IPS DF 6.9 (cell line): ENCODE measurements at regions not wholly inside any gene's neighbourhood (a gene's known extent, or its start where the extent isn't known, plus 50 kb on each side); places are given as distances from the start of the nearest gene placed in this dataset.

Experiments
- DNase-seq: peaks from one replicate; pipeline ENCODE4 v3.0.0-alpha.2; 2013; ENCODE audit warnings: low read depth, low spot score
- H3K27ac ChIP-seq: one replicate; pipeline ENCODE4 v1.5.1; 2013; ENCODE audit warnings: low read length, control low read depth
- H3K27me3 ChIP-seq: 2 replicates; pipeline ENCODE4 v1.6.1; 2013; ENCODE audit warnings: mild to moderate bottlenecking, low read length; ENCODE audit not compliant: control insufficient read depth, insufficient read depth
- H3K36me3 ChIP-seq: 2 replicates; pipeline ENCODE4 v1.6.1; 2013; ENCODE audit warnings: low read length; ENCODE audit not compliant: control insufficient read depth, insufficient read depth
- H3K4me1 ChIP-seq: 2 replicates; pipeline ENCODE4 v1.6.1; 2013; ENCODE audit warnings: low read length; ENCODE audit not compliant: control insufficient read depth, insufficient read depth
- H3K4me3 ChIP-seq: 2 replicates; pipeline ENCODE4 v1.5.1; 2013; ENCODE audit warnings: mild to moderate bottlenecking, low read length
- H3K9me3 ChIP-seq: 2 replicates; pipeline ENCODE4 v1.6.1; 2013; ENCODE audit warnings: low read length, inconsistent platforms; ENCODE audit not compliant: control insufficient read depth, insufficient read depth
- WGBS: extraction: QIAGEN DNeasy Blood & Tissue Kit; methylation state at CpG from one replicate; pipeline ENCODE4 v1.1.7; 2013; ENCODE audit warnings: mixed read lengths, missing lambda C conversion rate; ENCODE audit not compliant: insufficient read length, insufficient coverage; 5-methylcytosine and 5-hydroxymethylcytosine counted together

DNA sequence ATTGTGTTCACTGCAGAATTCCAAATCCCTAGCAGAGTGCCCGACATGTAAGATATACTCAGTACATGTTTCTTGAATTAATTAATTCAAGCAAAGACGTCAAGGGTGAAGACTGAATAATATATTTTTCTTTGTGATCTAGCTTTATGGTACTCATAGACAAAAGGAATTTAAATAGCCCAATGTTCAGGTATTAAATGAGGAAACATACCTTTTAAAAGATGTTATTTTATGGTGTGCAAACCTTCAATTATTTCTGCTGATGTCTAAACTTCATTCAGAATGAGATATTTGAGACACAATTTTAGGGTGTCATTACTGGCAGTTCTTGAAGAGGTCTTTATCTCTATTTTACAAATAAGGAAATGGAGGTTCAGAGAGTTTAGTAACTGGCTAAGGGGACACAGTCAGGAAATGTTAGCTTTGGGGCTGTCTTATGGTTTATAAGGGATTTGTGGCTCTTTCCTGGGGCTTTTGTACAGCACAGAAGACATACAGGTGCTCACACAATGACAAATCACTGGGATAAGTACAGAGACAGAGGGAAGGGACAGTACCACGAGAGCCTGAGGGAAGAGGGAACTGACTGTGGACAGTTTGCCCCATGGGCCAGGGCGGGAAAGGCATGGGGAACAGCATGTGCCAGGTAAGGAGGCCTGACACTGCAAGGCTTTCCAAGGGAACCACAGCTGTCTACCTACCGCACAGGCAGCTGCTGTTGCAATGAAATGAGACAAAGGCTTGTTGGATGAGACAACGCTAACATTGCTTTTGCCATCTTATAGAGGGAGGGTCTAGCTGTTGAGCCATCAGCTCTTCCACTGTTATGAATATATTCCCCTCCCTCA is 155.3 kb downstream of the DDX1 start:
- Histone ChIP-seq H3K4me1 (peaks cover 13% of the 10 kb centered on the region; the same call in 1 of the 2 replicates), H3K4me3 (no peak overlapping the region), H3K27me3 (no peaks in the 10 kb centered on the region), H3K9me3 (no peaks in the 10 kb centered on the region), H3K36me3 (no peaks in the 10 kb centered on the region), H3K27ac (no peak overlapping the region)
- WGBS, result no CpG with 5 or more reads among the region's 6 CpGs
- no peak for DNase-seq

DNA sequence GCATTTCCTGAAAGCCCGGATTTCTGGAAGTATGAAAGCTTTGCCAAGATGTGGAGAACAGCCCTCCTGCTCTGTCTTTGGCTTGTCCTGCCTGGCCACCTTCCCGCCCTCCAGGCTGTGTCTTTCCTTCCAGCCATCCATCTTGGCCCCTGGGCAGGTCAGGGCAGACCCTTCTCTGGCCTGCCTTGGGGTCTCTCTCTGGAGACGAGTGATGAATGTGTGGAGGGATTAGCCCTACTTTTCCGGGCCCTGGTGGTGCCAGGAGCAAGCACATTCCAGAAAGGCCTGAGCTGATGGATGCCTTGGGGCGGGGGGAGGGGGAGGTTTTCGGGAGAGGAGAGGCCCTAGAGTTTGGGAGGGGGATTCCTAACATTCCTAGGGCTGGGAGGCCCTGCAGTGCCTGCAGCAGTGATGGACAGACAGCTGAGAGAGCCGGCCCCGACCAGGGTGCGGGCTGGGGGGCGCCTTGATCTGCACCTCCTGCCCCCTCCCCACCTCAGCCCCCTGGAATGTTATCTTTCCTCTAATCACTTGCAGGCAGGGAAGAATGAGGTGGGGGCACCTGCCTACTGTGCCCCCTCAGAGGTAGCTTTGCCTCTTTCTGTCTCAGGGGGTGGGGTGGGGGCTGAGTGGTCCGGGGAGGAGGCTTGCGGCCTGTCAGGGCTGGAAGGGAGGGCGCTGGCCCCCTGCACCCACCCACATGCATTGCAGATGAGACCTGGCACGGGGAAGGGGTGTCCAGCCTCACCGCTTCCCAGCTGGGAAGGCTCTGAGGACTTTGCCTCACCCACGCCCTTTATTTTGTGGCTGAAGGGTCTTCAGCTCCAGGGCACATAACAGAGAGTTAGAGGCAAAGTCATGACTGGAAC is 156.2 kb downstream of the DDX1 start:
- no peak overlapping the region for H3K27ac ChIP-seq
- no peaks in the 10 kb centered on the region for H3K27me3 ChIP-seq
- no CpG with 5 or more reads among the region's 16 CpGs for WGBS
- H3K4me1 ChIP-seq, result peaks cover 13% of the 10 kb centered on the region; the same call in 1 of the 2 replicates
- DNase-seq, result peak; percentile 48
- H3K36me3 ChIP-seq, result no peaks in the 10 kb centered on the region
- no peak overlapping the region for H3K4me3 ChIP-seq
- no peaks in the 10 kb centered on the region for H3K9me3 ChIP-seq

GRCh38 chr2:15748736-15749323 is 157.2 kb downstream of the DDX1 start:
- no peaks in the 10 kb centered on the region for H3K9me3 ChIP-seq
- DNase-seq, result peak; percentile 64
- no peaks in the 10 kb centered on the region for H3K36me3 ChIP-seq
- peaks cover 13% of the 10 kb centered on the region; the same call in 1 of the 2 replicates for H3K4me1 ChIP-seq
- H3K27ac ChIP-seq, result no peak overlapping the region
- H3K4me3 ChIP-seq, result no peak overlapping the region
- no peaks in the 10 kb centered on the region for H3K27me3 ChIP-seq
- WGBS, result no CpG with 5 or more reads among the region's 12 CpGs

- H3K27me3 ChIP-seq, result no peaks in the 10 kb centered on the region
- no CpG with 5 or more reads among the region's 11 CpGs for WGBS
Observed at GRCh38 chr2:15749460-15750432, 158.1 kb downstream of the DDX1 start.

GRCh38 chr2:15750433-15750814 is 158.8 kb downstream of the DDX1 start:
- Histone ChIP-seq H3K4me1 (peaks cover 13% of the 10 kb centered on the region; the same call in 1 of the 2 replicates), H3K27ac (no peak overlapping the region), H3K27me3 (no peaks in the 10 kb centered on the region), H3K4me3 (no peak overlapping the region), H3K36me3 (no peaks in the 10 kb centered on the region), H3K9me3 (no peaks in the 10 kb centered on the region)
- WGBS, result no CpG with 5 or more reads among the region's 3 CpGs
- DNase-seq, result no peak

More at GRCh38 chr2:15749460-15750432, 158.1 kb downstream of the DDX1 start:
- H3K4me3 ChIP-seq, result no peak overlapping the region
- DNase-seq, result no peak
- H3K27ac ChIP-seq, result no peak overlapping the region
- H3K36me3 ChIP-seq, result no peaks in the 10 kb centered on the region
- H3K4me1 ChIP-seq, result peaks cover 13% of the 10 kb centered on the region; the same call in 1 of the 2 replicates
- no peaks in the 10 kb centered on the region for H3K9me3 ChIP-seq

- no peaks in the 10 kb centered on the region for H3K36me3 ChIP-seq
- no peaks in the 10 kb centered on the region for H3K9me3 ChIP-seq
- no CpG with 5 or more reads among the region's 3 CpGs for WGBS
- no peaks in the 10 kb centered on the region for H3K27me3 ChIP-seq
- H3K4me1 ChIP-seq, result peaks cover 11% of the 10 kb centered on the region; the same call in 1 of the 2 replicates
- DNase-seq, result no peak
- no peak overlapping the region for H3K27ac ChIP-seq
- H3K4me3 ChIP-seq, result no peak overlapping the region
Observed at GRCh38 chr2:15750822-15751329, 159.2 kb downstream of the DDX1 start.

DNA sequence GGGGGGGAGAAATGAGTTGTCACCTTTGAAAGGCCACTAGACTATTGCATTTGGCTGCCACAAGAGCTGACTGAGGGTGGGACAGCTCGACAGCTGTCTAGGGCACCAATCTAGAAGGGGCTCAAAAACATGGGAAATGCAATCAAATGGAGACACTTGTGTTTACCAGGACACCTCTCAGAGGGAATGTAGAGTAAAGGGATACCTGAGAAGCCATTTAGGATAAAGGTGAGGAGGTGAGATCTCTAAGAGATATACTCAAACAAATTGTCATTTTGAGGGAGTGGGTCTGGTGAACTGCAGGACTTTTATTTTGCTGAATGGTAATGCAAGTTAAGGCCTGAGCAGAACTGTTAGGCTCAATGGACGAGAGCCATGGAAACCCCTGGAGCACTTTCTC is 159.8 kb downstream of the DDX1 start:
- no CpG with 5 or more reads among the region's 2 CpGs for WGBS
- Histone ChIP-seq H3K4me3 (no peak overlapping the region), H3K4me1 (peaks cover 10% of the 10 kb centered on the region; the same call in 1 of the 2 replicates), H3K27ac (no peak overlapping the region), H3K9me3 (no peaks in the 10 kb centered on the region), H3K36me3 (no peaks in the 10 kb centered on the region), H3K27me3 (no peaks in the 10 kb centered on the region)
- DNase-seq, result no peak

DNA sequence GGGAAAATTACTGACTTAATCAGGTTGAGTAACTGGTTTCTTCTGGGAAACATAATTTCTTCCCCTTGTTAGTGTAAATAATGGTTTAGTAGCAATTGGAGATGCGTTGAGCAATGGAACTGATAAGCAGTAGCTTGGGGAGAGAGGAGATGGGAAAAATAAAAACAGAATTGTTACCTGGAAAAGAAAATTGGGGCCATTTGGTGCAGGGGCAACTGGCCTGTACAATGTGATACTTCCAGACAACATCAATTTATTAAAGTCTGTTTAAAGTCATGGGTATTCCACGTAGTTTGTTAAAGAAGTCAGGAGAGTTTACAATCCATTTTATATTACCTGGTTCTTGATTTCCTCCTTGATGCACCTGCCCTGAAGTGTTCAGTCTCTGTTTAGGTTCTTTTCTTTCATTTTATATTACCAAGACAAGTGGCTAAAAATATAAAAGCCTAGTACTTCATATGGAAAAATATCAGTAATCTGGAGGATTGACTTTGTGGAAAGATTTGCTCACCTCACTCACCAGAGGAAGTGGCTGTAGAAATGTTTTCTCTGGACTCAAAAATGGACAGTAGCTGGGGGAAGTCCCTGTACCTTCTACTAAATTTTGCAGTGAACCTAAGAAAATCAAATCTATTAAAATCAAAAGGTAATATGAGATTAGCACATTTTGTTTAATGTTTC is 161.0 kb downstream of the DDX1 start:
- Histone ChIP-seq H3K9me3 (no peaks in the 10 kb centered on the region), H3K27ac (no peak overlapping the region), H3K4me1 (peaks cover 6% of the 10 kb centered on the region; the same call in 1 of the 2 replicates), H3K4me3 (no peak overlapping the region), H3K36me3 (no peaks in the 10 kb centered on the region), H3K27me3 (no peaks in the 10 kb centered on the region)
- WGBS, result no CpG with 5 or more reads among the region's 2 CpGs
- DNase-seq, result no peak

DNA sequence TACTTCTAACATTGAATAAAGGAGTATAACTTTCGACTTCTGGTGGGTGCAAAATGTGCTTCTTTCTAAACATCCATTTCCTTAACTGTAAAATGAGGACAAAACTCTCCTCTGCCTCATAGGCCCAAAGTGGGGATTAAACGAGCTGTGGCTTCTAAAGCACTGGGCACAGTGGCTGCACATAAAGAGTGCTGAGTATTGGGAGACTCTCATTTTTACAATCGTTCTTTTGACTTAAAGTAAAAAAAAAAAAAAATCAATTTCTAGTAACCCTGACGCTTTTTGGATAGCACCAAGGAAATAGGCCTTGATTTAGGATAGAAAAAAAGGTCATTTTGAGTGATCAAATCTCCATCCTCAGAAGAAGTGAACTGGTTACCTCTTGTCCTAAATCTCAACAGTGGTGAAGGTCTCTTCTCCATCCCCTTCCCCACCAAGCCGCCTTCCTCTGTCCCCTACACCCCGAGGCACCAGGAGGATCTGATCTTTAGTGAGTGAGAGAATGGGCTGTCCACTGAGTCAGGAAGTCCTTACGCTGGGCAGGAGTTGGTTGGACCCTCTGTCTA is 161.6 kb downstream of the DDX1 start:
- no peak overlapping the region for H3K4me3 ChIP-seq
- no peaks in the 10 kb centered on the region for H3K36me3 ChIP-seq
- WGBS, result no CpG with 5 or more reads among the region's 7 CpGs
- no peaks in the 10 kb centered on the region for H3K9me3 ChIP-seq
- no peaks in the 10 kb centered on the region for H3K27me3 ChIP-seq
- no peak overlapping the region for H3K27ac ChIP-seq
- H3K4me1 ChIP-seq, result peaks cover 4% of the 10 kb centered on the region; the same call in 1 of the 2 replicates
- no peak for DNase-seq
